Esophagus muscularis mucosa (tissue), 4 donors: ENCODE measurements at regions not wholly inside any gene's neighbourhood (a gene's known extent, or its start where the extent isn't known, plus 50 kb on each side); places are given as distances from the start of the nearest gene placed in this dataset.

Source experiments
- CTCF ChIP-seq, 3 experiments: fragments of 200-600 bp in 2 of 3; fragments of 450-650 bp in 1 of 3; sonication (generic) in 2 of 3; IDR thresholded peaks; one replicate each; pipeline ENCODE4 v1.5.1; 2017 to 2019; ENCODE audit warnings: antibody characterized with exemption in 3 of 3, mild to moderate bottlenecking in 2 of 3, moderate library complexity in 1 of 3
- EP300 ChIP-seq: sonication (generic); formaldehyde crosslinking; IDR thresholded peaks from one replicate; pipeline ENCODE4 v1.6.1; 2017; ENCODE audit warnings: antibody characterized with exemption
- POLR2A ChIP-seq: fragments of 450-650 bp; IDR thresholded peaks from one replicate; pipeline ENCODE4 v1.6.1; 2017; ENCODE audit warnings: antibody characterized with exemption, moderate library complexity, mild to moderate bottlenecking, low read depth
- POLR2AphosphoS5 ChIP-seq, 2 donors: sonication (generic); formaldehyde crosslinking; IDR thresholded peaks; one replicate each; pipeline ENCODE4 v1.6.1; 2017; ENCODE audit warnings: antibody characterized with exemption in 2 of 2

GRCh38 chr5:173450188-173450587 is 122.0 kb upstream of the STC2 start:
- TF ChIP-seq CTCF (IDR thresholded peaks at IDR 0.05) (no peak), POLR2A (no peak), POLR2AphosphoS5 (IDR thresholded peaks at IDR 0.05) (no peak), EP300 (no peak)
